ENCODE measurements at regions not wholly inside any gene's neighbourhood (a gene's known extent, or its start where the extent isn't known, plus 50 kb on each side); places are given as distances from the start of the nearest gene placed in this dataset.
A peak's percentile ranks its signal among the peaks of the same experiment; 100 is the strongest.

DNA sequence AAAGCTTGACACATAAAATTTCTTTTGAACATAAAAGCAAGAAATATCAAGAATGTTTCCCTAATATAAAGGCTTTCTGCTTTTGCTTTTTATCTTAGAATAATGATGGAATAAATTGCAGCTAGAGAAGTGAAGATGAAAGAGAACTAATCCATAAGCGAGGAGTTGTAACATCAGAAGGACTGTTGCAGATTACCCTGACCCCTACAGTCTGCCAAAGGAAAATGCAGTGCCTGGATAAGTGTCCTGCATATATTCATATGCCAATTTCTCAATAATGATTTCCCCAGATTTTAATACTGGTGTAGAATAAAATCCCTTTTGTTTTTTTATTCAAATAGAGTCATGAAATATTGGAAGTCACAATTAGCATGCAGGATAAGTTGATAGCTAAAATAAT lies 115.9 kb downstream of the MAGEC2 start:
- TF ChIP-seq, protein P1, sequence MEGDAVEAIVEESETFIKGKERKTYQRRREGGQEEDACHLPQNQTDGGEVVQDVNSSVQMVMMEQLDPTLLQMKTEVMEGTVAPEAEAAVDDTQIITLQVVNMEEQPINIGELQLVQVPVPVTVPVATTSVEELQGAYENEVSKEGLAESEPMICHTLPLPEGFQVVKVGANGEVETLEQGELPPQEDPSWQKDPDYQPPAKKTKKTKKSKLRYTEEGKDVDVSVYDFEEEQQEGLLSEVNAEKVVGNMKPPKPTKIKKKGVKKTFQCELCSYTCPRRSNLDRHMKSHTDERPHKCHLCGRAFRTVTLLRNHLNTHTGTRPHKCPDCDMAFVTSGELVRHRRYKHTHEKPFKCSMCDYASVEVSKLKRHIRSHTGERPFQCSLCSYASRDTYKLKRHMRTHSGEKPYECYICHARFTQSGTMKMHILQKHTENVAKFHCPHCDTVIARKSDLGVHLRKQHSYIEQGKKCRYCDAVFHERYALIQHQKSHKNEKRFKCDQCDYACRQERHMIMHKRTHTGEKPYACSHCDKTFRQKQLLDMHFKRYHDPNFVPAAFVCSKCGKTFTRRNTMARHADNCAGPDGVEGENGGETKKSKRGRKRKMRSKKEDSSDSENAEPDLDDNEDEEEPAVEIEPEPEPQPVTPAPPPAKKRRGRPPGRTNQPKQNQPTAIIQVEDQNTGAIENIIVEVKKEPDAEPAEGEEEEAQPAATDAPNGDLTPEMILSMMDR (IDR thresholded peaks at IDR 0.05), result peak in 4 of 6 experiments; percentile 12 to 49 (median 28)
- TF ChIP-seq POLR2A (IDR thresholded peaks at IDR 0.05), result no peak
- DNase-seq, result no peak
- Histone ChIP-seq H3K27ac (no peak overlapping the region), H3K27me3 (peaks cover 3% of the 10 kb centered on the region), H3K4me3 (no peak overlapping the region), H3K36me3 (replicated peaks in 1 of 2) (no peaks in the 10 kb centered on the region), H3K4me1 (replicated peaks in 1 of 2) (no peaks in the 10 kb centered on the region), H3K9me3 (replicated peaks in 1 of 3) (no peaks in the 10 kb centered on the region)
- WGBS, 4 donors, result 9 to 24% (median 12%) methylated on average over 1 of the region's 1 CpG
- intact Hi-C loops (cut with DNase I), result no loop called here

DNA sequence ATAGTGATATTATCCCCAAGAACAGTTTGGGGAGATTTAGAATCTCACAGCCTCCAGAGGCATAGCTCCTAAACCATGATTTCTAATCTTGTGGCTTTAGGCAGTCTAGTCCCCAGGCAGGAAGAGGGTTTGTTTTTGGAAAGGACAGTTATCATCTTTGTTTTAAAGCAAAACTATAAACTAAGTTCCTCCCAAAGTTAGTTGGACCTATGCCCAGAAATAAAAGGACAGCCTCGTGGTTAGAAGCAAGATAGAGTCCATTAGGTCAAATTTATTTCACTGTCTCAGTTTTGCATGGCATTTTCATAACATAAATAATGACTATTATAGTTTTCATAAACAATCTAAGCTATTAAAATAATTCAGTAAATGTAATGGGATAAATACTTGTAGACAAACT lies 120.5 kb downstream of the MAGEC2 start:
- Histone ChIP-seq H3K36me3 (replicated peaks in 1 of 2) (no peaks in the 10 kb centered on the region), H3K4me1 (replicated peaks in 1 of 2) (no peaks in the 10 kb centered on the region), H3K27ac (no peak overlapping the region), H3K27me3 (no peaks in the 10 kb centered on the region), H3K9me3 (replicated peaks in 1 of 3) (no peaks in the 10 kb centered on the region), H3K4me3 (no peak overlapping the region)
- WGBS, 4 donors, result 0 to 7% (median 2%) methylated on average over 1 of the region's 1 CpG
- intact Hi-C loops (cut with DNase I), result no loop called here
- TF ChIP-seq, protein P1 (IDR thresholded peaks at IDR 0.05), result no peak
- TF ChIP-seq POLR2A (IDR thresholded peaks at IDR 0.05), result no peak
- DNase-seq, result no peak

DNA sequence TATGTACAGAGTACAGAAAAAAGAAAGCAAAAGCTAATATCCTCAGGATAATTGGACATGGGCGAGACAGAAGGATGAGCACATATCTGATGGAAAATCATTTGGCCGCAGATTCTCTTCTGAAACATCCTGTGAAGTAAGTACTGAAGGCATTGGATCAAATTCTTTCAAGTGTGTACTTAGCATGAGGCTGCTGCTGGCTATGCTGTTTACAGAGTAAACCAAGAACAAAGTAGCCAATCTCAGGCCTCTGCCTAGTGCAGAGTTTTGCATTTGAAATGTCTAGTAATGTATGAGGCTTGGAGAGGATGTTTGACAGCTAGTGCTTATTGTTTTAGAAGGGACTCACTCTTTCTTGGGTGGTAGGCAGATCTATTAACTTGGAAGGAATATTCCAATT lies 128.5 kb downstream of the MAGEC2 start:
- Histone ChIP-seq H3K4me1 (replicated peaks in 1 of 2) (no peaks in the 10 kb centered on the region), H3K27ac (no peak overlapping the region), H3K27me3 (no peaks in the 10 kb centered on the region), H3K36me3 (replicated peaks in 1 of 2) (no peaks in the 10 kb centered on the region), H3K4me3 (no peak overlapping the region), H3K9me3 (replicated peaks in 1 of 3) (no peaks in the 10 kb centered on the region)
- no peak for DNase-seq
- intact Hi-C loops (cut with DNase I), result no loop called here
- TF ChIP-seq POLR2A (IDR thresholded peaks at IDR 0.05), result no peak
- TF ChIP-seq, protein P1 (IDR thresholded peaks at IDR 0.05), result no peak
- 58 to 77% (median 67%) methylated on average over 2 of the region's 2 CpGs for WGBS, 4 donors

DNA sequence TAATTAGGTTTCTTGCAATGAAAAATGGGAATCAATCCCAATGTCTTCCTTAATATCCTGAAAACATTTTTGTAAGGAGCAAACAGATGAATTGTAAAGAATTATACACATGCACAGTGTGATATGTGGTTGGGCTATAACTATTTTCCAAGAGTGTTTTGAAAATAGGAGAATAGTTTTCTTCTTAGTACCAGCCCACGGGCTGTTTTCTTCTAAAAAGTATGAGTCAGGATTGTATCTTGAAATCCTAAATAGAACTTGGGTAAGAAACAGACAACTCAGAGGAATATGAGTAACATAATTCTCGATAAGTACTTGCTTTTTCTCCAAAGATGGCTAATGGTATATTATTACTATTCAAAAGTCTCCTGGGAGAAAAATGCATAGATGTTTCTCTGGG lies 136.7 kb downstream of the MAGEC2 start:
- 54 to 63% (median 57%) methylated on average over 2 of the region's 2 CpGs for WGBS, 4 donors
- no peak for TF ChIP-seq POLR2A (IDR thresholded peaks at IDR 0.05)
- TF ChIP-seq, protein P1 (IDR thresholded peaks at IDR 0.05), result no peak
- H3K9me3 ChIP-seq (replicated peaks in 1 of 3), result no peaks in the 10 kb centered on the region
- no peaks in the 10 kb centered on the region for H3K4me1 ChIP-seq (replicated peaks in 1 of 2)
- H3K36me3 ChIP-seq (replicated peaks in 1 of 2), result no peaks in the 10 kb centered on the region
- no peak overlapping the region for H3K4me3 ChIP-seq
- no peaks in the 10 kb centered on the region for H3K27me3 ChIP-seq
- H3K27ac ChIP-seq, result no peak overlapping the region
- intact Hi-C loops (cut with DNase I), result no loop called here
- DNase-seq, result no peak
